ENCODE measurements at regions not wholly inside any gene's neighbourhood (a gene's known extent, or its start where the extent isn't known, plus 50 kb on each side); places are given as distances from the start of the nearest gene placed in this dataset.

DNA sequence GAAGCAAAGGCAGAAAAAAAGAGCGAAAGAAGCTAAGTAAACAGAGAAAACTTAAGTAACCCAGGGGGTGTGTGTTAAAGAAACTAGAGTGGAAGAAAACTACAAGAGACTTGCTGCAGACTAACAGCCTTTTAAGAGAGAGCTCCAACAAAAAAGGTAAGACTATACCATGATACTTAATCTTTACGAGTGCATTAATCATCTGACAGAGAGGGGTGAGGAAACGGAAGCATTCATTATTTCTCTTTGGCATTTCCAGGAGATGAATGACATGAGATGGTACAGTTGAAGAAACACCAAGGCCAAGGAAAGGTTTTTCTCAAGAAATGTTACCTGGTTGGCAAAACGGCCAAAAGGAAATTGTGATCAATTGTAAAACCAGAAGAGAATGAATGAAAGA is 906.8 kb downstream of the QKI start:
- TF ChIP-seq, protein P1, sequence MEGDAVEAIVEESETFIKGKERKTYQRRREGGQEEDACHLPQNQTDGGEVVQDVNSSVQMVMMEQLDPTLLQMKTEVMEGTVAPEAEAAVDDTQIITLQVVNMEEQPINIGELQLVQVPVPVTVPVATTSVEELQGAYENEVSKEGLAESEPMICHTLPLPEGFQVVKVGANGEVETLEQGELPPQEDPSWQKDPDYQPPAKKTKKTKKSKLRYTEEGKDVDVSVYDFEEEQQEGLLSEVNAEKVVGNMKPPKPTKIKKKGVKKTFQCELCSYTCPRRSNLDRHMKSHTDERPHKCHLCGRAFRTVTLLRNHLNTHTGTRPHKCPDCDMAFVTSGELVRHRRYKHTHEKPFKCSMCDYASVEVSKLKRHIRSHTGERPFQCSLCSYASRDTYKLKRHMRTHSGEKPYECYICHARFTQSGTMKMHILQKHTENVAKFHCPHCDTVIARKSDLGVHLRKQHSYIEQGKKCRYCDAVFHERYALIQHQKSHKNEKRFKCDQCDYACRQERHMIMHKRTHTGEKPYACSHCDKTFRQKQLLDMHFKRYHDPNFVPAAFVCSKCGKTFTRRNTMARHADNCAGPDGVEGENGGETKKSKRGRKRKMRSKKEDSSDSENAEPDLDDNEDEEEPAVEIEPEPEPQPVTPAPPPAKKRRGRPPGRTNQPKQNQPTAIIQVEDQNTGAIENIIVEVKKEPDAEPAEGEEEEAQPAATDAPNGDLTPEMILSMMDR (IDR thresholded peaks at IDR 0.05), result no peak
- TF ChIP-seq EP300 (IDR thresholded peaks at IDR 0.05) (no peak), POLR2A (IDR thresholded peaks at IDR 0.05) (no peak)

All from tibial nerve (tissue), 4 donors.